ENCODE measurements at regions not wholly inside any gene's neighbourhood (a gene's known extent, or its start where the extent isn't known, plus 50 kb on each side); places are given as distances from the start of the nearest gene placed in this dataset.

GRCh38 chr13:74000876-74001275 lies 133.3 kb downstream of the KLF12 start:
- no peak for DNase-seq (ENCODE audit: low spot score)

DNA sequence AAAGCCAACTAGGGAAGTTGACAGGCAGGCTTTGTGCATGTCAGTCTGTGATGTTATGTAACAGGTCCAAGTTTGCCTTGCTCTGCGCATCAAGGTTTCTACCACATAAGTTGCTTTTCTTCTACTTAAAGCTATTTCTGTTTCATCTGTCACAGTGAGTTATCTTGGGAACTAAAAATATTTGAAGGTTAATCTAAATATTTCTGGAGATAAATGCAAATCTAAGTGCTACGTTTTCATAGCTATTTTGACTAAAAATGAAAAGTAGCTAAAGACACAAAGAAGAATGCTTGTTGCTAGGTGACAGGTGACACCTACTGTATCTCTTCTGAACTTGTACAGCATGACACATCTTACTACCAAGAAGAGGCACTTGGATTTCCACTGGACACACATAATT lies 135.6 kb downstream of the KLF12 start:
- no peak for DNase-seq (ENCODE audit: low spot score)

DNA sequence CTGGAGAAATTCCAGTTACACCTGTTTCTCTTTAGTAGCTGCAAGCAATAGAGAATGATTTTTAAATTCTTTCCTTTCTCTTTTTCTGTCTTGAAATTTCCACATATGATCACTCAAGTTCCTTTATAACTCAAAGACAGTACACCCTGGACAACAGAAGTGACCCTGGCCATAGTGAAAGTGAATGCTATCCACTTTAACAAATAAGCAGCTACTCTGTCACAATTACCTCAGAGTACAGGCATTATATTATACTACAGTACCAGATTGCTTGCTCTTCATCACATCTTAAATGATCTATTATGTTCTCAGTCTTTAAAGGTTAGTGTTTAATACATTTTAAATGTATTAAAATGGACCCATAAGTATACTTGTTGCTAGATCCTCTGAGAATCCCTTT lies 136.2 kb downstream of the KLF12 start:
- no peak for DNase-seq (ENCODE audit: low spot score)

- no peak for DNase-seq (ENCODE audit: low spot score)
Observed at GRCh38 chr13:73996569-73996968, 137.6 kb downstream of the KLF12 start.

DNA sequence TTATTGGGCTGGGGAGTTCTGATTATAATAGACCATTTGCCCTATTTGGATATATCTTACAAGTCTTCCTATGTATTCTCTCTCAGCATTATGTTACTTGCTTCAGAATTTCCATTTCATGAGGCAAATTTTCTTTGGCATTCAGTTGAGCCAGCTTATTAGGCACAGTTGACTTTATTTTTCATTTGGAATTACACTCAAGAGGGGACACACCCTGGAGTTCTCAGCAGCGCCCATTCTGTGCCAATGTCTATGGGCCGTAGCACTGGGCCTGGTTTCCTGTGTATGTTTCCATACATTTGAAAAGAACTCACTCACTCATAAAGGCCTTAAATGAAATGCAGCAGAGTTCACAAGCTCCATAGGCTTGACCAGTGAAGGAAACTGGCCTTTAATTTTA lies 138.5 kb downstream of the KLF12 start:
- DNase-seq (ENCODE audit: low spot score): no peak

DNA sequence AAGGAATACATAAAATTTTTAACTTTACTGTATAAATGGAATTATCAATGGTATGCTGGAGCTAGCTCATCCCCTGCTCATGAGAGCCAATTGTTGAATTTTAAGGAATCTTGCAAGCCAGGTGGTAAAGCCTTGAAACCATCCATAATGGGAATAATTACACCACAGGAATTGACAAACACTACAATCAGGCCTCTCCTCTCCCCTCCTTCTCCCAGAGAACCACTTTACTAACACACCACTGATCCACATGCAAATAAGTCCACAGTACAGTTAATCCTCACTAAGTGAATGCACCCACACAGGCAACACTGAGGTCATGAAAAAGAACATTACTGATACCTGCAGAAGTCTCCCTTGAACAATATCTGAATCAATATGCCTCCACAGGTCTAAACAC lies 140.5 kb downstream of the KLF12 start:
- no peak for DNase-seq (ENCODE audit: low spot score)

GRCh38 chr13:73991884-73992283 lies 142.3 kb downstream of the KLF12 start:
- DNase-seq (ENCODE audit: low spot score): no peak

DNA sequence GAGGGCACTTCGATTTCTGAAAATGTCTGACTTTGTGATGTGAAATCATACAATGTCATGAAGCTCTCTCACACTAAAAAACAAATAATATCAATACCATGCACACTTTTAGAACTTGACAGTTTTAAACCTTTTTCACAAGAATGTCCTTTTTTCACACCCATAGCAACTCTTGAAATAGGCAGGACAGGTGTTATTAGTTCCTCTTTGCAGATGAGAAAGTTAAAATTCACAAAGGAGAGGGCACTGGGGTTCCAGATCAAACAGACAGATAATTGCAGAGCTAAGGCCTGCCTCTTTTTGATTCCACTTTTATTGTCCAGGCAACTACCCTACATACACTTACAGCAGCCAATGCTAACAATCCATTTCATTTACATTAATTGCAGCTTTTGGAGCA lies 142.8 kb downstream of the KLF12 start:
- no peak for DNase-seq (ENCODE audit: low spot score)

- no peak for DNase-seq (ENCODE audit: low spot score)
Observed at GRCh38 chr13:73989244-73989843, 144.9 kb downstream of the KLF12 start.

DNA sequence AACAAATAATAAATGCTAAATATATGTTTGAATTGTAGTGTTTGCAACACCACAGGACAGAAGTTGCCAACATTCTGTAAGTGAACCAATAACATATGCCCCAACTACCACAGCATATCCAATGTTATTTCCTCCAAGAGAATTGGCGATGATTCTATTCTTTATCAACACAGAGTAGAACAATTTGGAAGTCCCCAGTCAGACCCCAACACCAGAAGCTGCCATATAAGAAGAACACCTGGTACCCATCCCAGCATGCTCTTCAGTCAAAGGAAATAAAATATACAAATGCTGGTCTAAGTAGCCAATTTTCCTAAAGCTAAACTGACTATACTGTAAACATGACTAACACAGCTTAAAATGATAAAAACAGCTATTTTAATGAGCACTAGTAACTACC lies 145.7 kb downstream of the KLF12 start:
- no peak for DNase-seq (ENCODE audit: low spot score)

GRCh38 chr13:73987618-73988017 lies 146.6 kb downstream of the KLF12 start:
- no peak for DNase-seq (ENCODE audit: low spot score)

DNA sequence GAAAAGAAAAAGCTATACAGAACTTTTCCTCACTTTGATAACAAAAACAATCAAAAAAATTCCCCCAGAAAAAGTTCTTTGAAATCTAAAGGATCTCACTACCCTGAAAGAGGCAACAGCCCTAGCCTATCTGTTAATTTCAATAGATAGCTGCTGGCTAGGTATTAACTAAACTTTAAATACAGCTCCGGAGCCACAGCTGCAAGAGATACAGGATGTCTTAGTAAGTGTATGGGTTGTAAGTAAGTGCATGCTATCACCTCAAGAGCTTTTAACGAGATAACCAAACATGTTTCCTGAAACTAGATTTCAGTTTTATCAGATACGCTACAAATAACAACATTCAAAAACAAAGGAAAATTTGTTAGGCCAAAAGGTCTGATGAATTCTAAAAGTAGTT lies 148.4 kb downstream of the KLF12 start:
- no peak for DNase-seq (ENCODE audit: low spot score)

- DNase-seq (ENCODE audit: low spot score): no peak
Observed at GRCh38 chr13:73984949-73985691, 149.1 kb downstream of the KLF12 start.

- DNase-seq (ENCODE audit: low spot score): no peak
Observed at GRCh38 chr13:73984201-73984600, 150.0 kb downstream of the KLF12 start.

- DNase-seq (ENCODE audit: low spot score): no peak
Observed at GRCh38 chr13:73983109-73983508, 151.1 kb downstream of the KLF12 start.

DNA sequence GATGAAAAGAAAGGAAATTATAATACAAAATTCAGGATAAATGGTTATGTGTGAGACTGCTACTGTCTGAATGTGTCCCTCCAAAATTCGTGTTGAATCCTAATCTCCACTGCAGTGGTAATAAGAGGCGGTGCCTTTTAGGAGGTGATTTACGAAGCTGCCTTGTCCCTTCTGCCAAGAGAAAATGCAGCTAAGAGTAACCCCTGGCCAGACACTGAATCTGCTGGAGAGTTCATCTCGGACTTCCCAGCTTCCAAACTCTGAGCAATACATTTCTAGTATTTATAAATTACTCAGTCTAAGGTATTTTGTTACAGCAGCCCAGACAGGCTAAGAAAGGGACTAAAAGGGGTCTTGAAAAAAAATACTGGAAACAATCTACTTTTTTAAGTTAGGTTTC lies 152.6 kb downstream of the KLF12 start:
- no peak for DNase-seq (ENCODE audit: low spot score)

DNA sequence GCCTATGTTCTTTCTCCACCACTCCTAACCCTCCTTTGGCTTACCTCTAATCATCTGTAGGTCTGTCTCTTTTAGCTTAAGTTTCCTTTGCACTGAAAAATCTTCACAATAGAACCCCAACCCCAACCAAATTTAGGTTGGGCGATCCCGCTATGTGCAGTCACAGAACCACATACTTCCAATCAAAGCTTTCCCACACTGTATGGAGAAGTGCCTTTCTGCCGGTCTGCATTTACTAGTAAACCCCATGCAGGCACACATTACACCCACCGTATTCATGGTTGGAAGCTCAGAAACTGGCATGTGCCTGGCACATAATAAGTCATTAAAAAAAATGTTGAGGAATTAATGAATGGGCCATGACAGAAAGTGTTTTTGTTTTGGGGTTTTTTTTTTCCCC lies 158.4 kb downstream of the KLF12 start:
- DNase-seq (ENCODE audit: low spot score): no peak

- no peak for DNase-seq (ENCODE audit: low spot score)
Observed at GRCh38 chr13:73974051-73974450, 160.2 kb downstream of the KLF12 start.

DNA sequence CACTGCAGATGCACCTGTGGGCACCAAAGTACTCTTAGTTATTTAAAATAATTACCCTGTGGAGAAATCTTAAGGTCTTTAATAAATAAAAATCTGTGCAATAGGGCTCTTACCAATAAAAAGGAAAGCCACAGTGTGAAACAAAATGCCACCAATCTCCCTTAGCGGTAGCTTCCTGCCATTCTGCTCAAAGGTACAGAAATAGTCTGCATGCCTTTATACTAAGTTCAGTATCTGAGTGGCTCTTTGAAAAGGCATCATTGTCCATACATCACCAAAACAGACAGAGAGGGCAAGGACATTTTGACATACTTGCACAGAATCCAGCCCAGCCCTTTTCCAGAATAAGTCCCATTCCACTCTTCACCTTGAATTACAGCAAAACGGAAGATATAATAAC lies 161.0 kb downstream of the KLF12 start:
- no peak for DNase-seq (ENCODE audit: low spot score)

- no peak for DNase-seq (ENCODE audit: low spot score)
Observed at GRCh38 chr13:73972545-73972944, 161.7 kb downstream of the KLF12 start.

- no peak for DNase-seq (ENCODE audit: low spot score)
Observed at GRCh38 chr13:73971481-73971880, 162.7 kb downstream of the KLF12 start.

DNA sequence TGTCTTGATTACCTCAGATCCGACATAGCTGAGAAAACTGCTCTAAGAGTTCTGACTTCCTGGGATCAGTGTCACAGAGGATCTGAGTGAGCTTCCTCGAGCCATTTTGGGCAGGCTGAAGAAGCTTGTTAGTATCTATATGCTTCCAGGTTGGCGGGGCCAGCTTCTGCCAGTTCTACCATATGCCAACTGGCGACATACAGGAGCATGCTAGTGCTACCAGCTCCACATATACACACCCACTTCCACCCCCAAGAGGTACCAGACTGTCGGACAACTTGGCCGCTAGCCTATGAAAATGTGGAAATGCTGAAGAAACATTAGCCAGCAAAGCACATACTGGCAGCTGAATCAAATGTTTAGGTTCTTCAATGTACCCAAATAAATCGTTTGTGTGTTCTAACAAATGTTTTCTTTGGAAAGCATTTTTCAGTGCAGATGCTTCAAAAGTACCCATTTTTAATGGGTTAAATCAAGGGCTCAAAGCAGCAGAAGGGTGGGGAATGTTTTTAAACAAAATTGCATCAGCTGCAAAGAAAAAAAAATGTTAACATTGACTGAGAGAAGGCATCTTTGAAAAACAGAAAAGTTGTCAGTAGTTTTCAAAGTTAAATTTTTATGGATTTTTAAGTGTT lies 163.7 kb downstream of the KLF12 start:
- no peak for DNase-seq (ENCODE audit: low spot score)

DNA sequence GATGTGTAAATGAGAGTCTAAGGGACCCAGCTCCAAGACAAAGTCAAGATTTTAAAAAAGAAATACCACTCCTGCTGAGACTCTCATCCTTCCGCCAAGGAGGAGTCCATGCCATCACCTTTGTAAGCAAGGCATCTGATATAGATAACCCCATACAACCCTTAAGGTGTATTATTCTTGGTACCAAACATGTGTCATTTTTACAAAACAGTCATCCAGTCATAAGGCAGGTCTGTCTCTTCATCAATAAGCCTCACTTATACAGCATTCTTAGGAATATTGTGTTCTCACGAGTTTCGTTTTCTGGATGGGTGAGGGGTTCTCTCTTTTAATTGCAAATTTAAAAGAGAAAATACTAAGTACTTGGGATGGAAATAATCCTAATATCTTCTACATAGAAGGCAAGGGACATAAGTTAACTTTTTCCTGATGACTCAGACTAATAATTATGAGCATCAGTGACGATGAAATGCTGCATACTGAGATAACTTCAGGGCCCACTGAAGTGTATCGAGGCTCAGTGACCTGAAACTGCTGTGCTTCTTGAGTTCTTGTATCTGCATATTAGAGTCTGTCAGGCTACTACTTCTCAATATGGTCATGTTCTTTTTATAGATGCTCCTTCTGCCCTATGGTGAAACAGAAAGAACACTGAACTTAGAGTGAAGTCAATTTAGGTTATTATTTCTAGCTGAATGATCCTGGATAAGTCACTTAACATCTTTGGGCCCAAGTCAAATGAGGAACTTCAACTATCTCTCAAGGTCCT lies 166.6 kb downstream of the KLF12 start:
- no peak for DNase-seq (ENCODE audit: low spot score)
